CD4-positive, alpha-beta T cell treated with Interleukin-6 for 4 hours (primary cell): ENCODE measurements at regions not wholly inside any gene's neighbourhood (a gene's known extent, or its start where the extent isn't known, plus 50 kb on each side); places are given as distances from the start of the nearest gene placed in this dataset.

Source experiments
- DNase-seq: peaks from one replicate; pipeline ENCODE4 v3.0.0-alpha.2; 2020; ENCODE audit warnings: mixed read lengths

GRCh38 chr4:24476282-24476681 lies 108.1 kb downstream of the DHX15 start:
- no peak for DNase-seq

GRCh38 chr4:24475756-24476155 lies 108.6 kb downstream of the DHX15 start:
- DNase-seq = no peak

GRCh38 chr4:24473309-24473721 lies 111.0 kb downstream of the DHX15 start:
- DNase-seq = peak; percentile 5

- DNase-seq = peak; percentile 61
Measured at GRCh38 chr4:24472514-24473308, 111.6 kb downstream of the DHX15 start.

DNA sequence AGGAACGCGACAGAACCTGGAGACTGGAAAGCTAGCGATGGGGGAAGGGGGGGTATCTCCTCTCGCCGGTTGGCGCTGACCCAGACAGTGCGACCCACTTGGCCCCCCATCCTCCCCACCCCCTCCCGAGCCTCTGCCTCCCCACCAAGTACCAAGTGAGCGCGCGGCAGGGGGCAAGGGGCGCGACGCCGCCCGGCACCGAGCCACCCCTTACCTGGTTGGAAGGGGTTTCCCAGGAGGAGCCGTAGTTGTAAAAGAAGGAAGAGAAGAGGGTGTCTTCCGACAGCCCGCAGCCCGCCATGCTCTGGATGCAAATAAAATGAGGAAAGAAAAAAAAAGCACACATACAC lies 112.2 kb downstream of the DHX15 start:
- DNase-seq = no peak

DNA sequence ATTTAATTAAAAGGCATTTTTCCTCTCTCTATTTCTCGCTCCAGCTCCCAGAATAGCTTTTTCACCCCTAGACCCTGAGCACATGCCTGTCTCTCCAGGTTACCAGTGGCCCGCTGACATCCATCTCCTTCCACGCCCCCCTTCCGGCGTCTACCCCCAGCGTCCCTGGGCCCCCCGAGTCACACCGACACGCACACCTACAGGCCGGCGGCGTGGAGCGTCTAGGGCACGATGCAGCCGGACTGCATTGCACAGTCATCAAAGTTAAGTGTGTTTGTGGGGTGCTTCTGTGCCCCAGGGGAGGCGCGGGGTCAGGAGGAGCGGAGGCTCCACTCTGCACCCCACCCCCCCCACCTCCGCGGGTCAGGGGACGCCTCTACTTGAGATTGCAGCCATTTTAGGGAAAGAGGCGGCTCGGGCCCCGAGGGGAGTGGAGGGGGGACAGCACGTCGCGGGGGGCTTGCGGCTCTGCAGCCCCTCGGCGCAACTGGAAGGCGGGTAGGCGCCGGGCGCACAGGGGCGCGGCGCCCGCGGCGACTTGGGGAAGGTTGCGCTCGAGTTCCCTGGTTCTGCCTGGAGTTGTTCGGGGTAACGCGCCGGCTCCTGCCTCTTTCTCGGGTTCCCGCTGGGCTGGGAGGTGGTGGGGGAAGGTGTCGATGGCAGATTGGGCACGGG lies 112.7 kb downstream of the DHX15 start:
- DNase-seq = peak; percentile 8

GRCh38 chr4:24470666-24471485 lies 113.5 kb downstream of the DHX15 start:
- no peak for DNase-seq

GRCh38 chr4:24468071-24468470 lies 116.3 kb downstream of the DHX15 start:
- no peak for DNase-seq

DNA sequence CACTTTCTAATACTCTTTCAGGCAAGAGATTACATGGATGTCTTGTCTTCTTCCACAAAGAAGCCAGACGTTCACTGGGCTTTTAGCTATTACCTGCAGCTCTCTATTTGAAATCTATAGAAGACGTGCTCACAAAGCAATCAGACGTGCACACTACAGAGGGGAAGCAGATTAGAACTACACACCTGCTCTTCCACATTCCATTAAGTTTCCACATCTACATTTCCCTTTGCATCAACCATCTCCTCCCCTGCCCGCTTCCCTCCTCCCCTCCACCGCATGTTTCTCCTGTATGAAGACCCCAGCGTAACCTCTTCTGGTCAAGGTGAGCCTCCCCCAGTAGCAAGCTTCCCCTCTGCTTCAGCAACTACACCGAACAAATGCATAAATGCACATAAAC lies 119.8 kb downstream of the DHX15 start:
- no peak for DNase-seq

DNA sequence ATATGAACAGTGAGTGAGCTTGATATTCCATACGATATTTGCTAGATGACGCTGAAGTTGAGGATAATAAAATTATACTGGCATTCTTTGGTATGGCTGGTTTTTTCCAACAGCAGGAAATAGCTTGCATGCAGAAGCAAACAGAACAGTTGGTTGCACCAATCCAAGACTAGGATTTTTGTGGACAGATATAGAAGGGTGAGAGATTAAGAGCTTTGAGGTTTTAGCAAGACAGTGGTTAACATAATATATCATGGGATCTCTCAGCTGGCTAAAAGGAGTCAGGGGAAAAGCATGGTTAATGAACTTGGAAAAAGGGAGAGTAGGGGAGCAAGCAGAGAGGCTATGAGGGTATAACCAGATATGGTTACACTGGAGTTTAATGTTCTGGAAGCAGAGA lies 127.9 kb downstream of the DHX15 start:
- DNase-seq = no peak

DNA sequence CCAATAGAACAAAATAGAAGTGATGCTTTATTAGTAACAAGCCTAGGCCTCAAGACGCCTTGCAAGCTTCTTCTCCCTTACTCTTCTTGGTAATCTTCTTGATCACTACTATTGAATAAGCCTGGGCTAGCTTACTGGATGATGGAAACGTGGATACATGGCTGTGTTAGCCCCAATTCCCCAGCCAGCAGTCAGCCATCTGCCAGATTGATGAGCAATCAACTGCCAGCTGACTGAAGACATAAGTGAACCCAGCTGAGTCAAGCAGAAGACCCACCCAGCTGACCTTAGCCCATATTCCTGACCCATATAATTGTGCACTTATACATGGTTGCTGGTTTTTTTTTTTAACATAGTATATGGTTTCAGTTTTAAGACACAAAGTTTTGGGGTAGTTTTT lies 130.4 kb downstream of the DHX15 start:
- no peak for DNase-seq

GRCh38 chr4:24451870-24452269 lies 132.5 kb downstream of the DHX15 start:
- no peak for DNase-seq

GRCh38 chr4:24443200-24443599 lies 141.2 kb downstream of the DHX15 start:
- DNase-seq = no peak

GRCh38 chr4:24440765-24441164 lies 143.6 kb downstream of the DHX15 start:
- DNase-seq = no peak

- DNase-seq = no peak
Measured at GRCh38 chr4:24434241-24434640, 150.1 kb downstream of the DHX15 start.

GRCh38 chr4:24433515-24434214 lies 150.7 kb downstream of the DHX15 start:
- no peak for DNase-seq

DNA sequence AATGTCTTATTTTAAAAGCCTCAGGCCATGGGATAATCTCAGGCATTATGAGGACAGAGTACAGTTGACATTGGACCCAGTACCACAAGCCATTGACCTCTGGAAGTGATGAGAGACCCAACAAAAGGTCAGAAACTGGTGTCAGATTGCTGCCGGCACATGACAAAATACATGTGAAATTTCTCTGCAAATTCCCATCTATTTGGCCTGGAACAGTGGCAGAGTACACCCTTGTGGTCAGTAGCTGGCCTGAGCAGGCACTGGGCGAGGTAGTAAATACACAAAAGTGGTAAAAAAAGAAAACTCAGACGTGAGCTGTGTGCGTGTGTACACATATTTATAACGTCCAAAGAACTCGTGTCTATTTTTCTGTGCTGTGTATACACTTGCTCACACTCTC lies 155.5 kb downstream of the DHX15 start:
- DNase-seq = no peak

GRCh38 chr4:24426557-24426956 lies 157.8 kb downstream of the DHX15 start:
- DNase-seq = no peak

DNA sequence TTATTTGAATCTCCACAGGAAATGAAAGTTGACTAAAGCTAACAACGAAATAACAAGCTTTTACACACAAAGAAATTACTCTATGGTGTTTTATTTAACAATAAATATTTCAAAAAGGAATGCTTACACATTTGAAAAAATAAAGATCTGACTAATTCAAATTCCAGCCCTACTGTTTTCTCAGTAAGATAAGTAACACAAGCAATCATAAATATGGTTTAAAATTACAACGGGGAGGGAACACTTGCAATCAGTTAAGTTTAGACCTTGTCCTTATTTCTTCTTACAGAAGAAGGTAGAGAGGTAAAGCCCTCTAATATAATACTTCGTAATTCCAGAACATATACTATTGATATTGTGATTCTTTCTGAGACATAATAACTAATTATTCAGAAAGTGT lies 158.5 kb downstream of the DHX15 start:
- no peak for DNase-seq

- DNase-seq = no peak
Measured at GRCh38 chr4:24423670-24424069, 160.7 kb downstream of the DHX15 start.

DNA sequence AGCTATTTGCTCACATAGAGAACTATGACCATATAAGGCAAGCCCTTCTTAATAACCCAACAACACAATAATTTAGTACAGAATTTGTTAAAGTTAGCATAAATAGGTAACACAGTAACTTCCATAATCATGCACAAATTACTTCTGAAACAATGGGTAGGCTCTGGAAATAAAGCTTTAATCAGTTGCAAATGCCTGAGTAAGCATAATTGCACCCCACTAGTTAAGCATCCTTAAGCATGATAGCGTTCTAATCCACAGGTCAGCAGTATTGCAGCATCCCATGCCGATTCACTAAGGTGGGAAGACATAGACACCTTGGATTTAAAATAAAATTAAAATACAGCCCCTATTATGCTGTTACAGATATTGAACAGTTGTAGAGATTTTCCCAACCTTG lies 161.7 kb downstream of the DHX15 start:
- DNase-seq = no peak

- DNase-seq = peak; percentile 67
Measured at GRCh38 chr4:24419181-24420034, 164.9 kb downstream of the DHX15 start.
